A673 (cell line): ENCODE measurements at regions not wholly inside any gene's neighbourhood (a gene's known extent, or its start where the extent isn't known, plus 50 kb on each side); places are given as distances from the start of the nearest gene placed in this dataset.

Experiments used
- EZH2 ChIP-seq: fragments of 200-600 bp; sonication (generic); IDR thresholded peaks from 2 replicates; pipeline ENCODE4 v1.6.1; 2017; ENCODE audit warnings: borderline replicate concordance, low read depth, mild to moderate bottlenecking, mixed read lengths, antibody characterized with exemption, low read length; ENCODE audit not compliant: poor library complexity, severe bottlenecking
- TF ChIP-seq, protein P1 (sequence below): fragments of 300-800, 200-600 bp; sonication (generic); conservative IDR thresholded peaks from 2 replicates; pipeline ENCODE4 v1.5.1; 2017; ENCODE audit warnings: low read depth, mild to moderate bottlenecking, antibody characterized with exemption, low read length, moderate library complexity, mixed read lengths

DNA sequence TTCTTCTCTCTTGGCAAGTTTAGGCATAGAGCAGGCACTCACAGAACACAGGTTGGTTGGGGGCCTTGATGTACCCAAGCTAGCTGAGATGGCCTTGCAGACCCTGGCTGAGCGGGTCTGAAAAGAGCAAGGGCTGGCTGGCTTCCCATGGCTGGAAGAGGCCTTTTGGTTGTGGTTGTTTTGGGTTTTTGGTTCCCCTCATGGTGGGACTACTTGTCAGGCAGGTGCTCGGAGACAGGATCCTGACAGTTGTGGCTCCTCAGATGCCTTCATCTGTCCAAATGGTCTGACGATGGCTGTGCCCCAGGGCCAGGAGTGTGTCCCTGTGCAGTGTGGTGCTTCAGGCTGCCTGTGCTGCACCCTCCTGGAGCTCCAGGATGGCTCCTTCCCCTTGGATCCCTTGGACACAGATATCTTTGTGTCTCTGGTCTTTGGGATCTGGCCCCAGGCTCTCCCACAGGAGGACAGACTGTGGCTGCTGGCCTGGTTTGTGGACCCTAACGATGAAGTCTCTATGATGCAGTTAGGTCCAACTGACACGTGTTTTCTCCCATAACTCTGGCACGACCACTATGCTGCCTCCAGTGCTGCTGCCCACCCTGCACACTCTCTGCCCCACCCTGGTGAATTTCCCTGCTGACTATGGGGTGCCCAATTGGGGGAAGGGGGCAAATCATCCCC, 321.5 kb upstream of the ZNF32 start:
- TF ChIP-seq, protein P1, sequence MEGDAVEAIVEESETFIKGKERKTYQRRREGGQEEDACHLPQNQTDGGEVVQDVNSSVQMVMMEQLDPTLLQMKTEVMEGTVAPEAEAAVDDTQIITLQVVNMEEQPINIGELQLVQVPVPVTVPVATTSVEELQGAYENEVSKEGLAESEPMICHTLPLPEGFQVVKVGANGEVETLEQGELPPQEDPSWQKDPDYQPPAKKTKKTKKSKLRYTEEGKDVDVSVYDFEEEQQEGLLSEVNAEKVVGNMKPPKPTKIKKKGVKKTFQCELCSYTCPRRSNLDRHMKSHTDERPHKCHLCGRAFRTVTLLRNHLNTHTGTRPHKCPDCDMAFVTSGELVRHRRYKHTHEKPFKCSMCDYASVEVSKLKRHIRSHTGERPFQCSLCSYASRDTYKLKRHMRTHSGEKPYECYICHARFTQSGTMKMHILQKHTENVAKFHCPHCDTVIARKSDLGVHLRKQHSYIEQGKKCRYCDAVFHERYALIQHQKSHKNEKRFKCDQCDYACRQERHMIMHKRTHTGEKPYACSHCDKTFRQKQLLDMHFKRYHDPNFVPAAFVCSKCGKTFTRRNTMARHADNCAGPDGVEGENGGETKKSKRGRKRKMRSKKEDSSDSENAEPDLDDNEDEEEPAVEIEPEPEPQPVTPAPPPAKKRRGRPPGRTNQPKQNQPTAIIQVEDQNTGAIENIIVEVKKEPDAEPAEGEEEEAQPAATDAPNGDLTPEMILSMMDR, result no peak
- TF ChIP-seq EZH2, result no peak
